Stimulated activated CD8-positive, alpha-beta memory T cell treated with anti-CD3 and anti-CD28 coated beads, Interleukin-4, amount 100 ng/mL, for 24 hours (primary cell): ENCODE measurements at regions not wholly inside any gene's neighbourhood (a gene's known extent, or its start where the extent isn't known, plus 50 kb on each side); places are given as distances from the start of the nearest gene placed in this dataset.
"Not testable (repeated sequence)": the region's sequence is repeated elsewhere in the genome, so short reads cannot be mapped to it uniquely, and the experiment has no call there.

Source experiments
- DNase-seq: peaks from one replicate; pipeline ENCODE4 v3.0.0-alpha.2; 2020; ENCODE audit warnings: low read depth

- DNase-seq = no peak
Measured at GRCh38 chr4:3865986-3866812, 100.0 kb downstream of the ADRA2C start.

DNA sequence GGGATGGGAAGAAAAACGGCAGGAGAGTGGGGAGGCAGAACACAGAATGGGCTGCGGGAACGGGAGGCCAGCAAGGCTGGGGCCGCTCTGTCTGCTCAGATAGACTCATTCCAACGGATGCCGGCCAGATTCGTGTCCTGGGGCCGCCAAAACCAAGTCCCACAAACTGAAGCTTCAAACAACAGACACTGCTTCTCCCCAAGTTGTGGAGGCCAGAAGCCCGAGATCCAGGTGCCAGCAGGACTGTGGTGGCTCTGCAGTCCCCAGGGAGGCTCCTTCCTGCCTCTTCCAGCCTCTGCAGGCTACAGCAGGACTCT is 100.6 kb downstream of the ADRA2C start:
- DNase-seq = no peak

DNA sequence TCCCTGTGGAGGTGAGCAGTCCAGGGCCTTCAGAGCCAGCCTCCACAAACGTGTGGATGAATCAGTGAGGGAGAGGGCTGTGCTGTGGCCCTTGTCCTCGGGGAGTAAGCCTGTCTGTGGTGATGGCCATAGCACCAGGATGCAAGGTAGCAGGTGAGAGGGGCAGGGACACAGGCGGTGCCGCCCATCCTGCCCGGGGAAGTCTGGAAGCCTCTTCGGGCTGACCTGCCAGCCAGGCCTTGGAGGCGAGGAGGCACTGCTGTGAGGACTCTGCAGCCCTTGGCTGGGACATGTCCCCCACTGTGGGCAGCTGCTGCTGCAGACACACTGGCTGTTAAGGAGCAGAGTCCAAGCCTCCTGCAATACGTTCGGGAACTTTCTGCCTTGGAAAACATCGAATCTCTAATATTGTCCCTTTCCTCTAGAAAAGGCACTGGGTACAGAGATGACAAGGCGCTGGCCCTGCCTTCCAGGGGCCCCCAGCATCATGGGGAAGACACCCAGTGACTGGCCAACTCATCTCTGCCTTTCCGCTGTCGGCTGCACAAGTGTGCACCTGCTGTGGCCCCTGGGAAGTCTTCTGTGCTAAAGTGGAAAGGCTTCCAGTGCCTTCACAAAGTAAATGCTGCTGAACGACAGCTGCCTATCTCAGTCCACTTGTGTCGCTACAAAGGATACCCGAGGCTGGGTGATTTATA is 101.4 kb downstream of the ADRA2C start:
- no peak for DNase-seq

DNA sequence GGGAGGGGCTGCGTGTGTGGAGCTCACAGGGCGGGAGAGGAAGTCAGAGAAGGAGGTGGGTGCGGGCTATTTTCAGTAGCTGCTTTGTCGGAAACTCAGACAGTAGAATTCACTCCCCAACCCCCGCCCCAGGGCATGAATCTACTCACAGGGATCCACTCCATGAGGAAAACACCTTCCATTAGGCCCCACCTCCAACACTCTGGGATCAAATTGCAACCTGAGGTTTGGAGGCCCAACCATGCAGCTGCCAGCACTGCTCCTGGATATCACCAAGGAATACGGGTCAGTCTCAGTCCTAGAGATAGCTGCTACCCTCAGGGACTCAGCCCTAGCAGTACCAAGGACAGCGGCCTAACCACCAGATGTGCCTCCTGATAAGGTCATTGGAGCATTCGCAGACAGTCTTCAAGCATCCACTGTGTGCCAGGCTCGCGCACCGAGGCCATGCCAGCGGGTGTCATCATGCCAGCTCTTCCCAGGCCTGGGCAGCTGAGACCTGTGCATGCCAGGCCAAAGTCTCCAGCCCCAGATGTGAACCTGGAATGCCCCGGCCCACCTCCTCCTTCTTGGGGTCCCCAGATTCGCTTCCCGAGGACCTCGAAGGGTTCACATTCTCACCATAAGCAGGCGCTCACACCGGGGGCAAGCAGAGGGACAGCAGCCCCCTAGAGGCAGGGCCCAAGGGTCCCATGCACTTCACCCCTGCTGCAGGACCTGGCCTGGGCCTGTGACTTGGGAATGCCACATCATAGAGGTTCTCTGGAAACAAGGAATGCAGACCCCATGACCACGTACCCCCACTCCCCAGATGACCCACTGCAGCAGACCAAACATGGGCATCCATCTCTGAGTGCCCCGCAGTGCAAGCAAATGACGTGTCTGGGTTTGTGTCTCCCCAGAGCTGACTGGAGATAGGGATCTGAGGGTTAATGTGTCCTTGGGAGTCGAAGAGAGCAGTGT is 102.3 kb downstream of the ADRA2C start:
- DNase-seq = no peak

GRCh38 chr4:3869174-3869572 is 103.0 kb downstream of the ADRA2C start:
- no peak for DNase-seq

- no peak for DNase-seq
Measured at GRCh38 chr4:3869661-3870566, 103.7 kb downstream of the ADRA2C start.

DNA sequence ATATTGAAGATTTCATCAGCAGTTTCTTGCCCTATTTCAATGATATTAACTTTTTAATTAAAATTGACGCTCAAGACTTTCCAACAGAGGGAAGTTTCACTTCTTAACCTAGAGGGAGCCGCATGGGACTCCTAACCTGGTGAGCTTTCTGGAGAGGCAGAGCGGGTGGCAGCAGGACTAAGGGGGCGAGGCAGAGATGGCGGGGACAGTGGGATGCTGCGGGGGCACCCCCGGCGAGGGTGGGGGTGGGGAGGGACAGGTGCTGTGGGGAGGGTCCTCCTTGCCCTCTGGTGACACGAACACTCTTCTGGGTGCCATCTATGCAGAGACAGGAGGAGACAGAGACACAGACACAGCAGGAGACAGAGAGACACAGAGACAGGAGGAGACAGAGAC is 104.4 kb downstream of the ADRA2C start:
- no peak for DNase-seq

GRCh38 chr4:3871181-3871852 is 105.1 kb downstream of the ADRA2C start:
- DNase-seq = no peak

DNA sequence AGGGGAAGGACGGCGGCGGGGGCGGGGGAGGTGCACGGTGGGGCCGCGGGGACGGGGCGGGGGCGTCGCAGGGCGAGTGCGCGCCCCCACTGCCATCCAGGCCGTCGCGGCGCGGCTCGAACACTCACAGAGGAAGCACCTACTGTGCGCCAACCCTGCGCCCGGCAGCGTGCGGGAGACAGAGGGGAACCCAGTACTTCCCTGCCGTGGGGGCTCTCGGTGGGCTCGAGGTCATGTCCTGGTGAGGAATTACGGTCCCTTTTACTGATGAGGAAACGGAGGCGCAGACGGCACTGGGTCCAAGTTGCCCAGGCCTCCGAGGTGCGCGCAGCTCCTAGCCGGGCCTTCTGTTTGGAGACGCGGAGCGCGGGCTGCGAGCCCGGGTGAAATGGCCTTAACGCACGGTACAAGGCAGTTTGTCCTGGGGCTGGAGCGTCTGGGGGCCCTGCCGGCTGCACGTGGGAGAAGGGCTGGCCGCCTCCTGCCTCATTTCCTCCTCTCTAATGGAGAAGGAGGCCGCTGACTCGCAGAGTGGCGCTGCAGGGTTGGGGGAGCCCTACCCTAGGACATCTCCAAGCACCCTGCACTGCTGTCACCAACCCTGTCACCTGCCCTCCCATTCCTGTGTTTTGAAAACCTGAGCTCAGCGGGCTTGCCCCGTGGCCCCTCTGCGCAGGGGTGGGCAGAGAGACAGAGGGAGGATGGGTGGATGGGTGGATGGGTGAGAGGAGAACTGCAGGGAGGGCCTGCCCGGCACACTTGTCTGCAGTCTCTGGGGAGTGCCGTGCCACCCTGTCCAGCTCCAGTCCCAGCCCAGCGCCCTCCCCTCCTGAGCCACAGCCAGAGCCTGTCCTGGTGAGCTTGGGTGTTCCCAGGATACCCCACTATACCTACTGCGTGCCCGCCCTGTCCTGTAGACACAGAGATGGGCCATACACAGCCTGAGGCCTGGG is 106.0 kb downstream of the ADRA2C start:
- DNase-seq = no peak

- no peak for DNase-seq
Measured at GRCh38 chr4:3872834-3873313, 106.7 kb downstream of the ADRA2C start.

DNA sequence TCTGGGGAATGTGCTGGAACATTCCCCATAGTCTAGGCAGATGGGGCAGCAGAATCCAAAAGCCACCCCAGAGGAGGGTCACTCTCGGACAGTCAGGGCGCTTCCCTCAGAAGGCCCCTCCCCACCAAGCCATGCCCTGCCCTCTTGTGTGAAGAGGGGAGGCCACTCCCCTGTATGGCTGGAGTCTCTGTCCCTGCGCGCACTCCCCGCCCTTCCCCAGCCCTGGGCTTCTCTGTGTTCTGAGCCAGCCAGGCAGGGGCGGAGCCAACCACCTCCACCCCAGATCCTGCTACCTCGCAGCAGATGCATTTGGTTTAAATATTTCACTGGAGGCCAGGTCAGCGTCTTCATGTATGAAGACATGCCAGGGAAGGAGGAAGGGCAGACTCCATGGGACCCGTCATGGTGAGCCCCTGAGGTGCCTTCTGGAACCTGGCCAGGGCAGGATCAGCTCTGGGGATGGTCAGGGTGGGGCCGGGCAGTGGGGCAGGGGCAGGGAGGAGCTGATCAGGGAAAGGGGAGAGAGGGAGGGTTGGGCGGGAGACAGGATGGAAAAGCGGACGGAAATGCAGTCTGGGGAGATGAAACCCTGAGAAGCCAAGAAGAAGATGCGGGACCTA is 107.3 kb downstream of the ADRA2C start:
- no peak for DNase-seq

GRCh38 chr4:3874028-3874415 is 107.8 kb downstream of the ADRA2C start:
- DNase-seq = no peak

DNA sequence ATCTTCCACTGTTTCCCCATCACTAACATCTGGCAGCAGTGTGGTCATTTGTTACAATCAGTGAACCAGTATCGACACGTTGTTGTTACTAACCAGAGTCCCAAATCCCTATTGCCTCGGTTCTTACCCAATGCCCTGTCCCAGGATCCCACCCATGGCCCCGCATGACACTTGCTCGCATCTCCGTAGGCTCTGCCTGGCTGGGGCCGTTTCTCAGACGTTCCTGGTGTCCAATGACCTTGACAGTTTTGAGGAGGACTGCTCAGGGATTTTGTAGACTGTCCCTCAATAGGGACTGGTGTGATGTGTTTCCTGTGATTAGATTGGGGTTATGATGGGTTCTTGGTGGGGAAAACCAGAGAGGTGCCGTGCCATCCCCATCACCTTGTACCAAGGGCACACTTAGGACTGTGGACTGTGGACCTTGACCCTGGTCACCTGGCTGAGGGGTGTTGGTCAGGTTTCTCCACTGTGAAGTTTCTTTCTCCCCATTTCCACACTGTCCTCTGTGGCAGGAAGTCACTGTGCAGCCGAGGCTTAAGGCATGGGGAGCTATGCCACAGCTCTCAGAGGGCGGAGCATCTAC is 108.4 kb downstream of the ADRA2C start:
- DNase-seq = no peak

- DNase-seq = no peak
Measured at GRCh38 chr4:3875466-3875865, 109.3 kb downstream of the ADRA2C start.

DNA sequence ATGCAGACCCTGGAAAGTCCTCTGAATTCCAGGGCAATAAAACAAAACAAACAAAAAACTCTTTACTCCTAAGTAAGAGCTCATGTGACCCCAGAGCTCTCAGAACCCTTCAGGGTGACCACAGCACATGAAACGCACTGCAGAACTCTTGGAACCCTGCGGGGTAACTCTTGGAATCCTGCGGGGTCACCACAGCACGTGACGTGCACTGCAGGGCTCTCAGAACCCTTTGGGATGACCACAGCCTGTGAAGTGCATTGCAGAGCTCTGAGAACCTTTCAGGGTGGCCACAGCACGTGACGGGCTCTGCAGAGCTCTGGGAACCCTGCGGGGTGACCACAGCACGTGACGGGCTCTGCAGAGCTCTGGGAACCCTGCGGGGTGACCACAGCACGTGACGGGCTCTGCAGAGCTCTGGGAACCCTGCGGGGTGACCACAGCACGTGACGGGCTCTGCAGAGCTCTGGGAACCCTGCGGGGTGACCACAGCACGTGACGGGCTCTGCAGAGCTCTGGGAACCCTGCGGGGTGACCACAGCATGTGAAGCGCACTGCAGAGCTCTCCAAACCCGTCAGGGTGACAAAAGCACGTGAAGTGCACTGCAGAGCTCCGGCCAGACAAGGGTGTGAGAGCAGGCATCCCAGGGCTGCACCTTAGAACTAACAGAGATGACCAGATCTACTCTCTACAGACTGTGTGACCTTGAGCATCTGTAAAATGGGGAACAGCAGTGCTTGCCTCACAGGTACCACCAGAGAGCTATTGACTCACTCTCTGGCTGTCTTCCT is 110.1 kb downstream of the ADRA2C start:
- DNase-seq = not testable (repeated sequence)

GRCh38 chr4:3877236-3877635 is 111.1 kb downstream of the ADRA2C start:
- no peak for DNase-seq

DNA sequence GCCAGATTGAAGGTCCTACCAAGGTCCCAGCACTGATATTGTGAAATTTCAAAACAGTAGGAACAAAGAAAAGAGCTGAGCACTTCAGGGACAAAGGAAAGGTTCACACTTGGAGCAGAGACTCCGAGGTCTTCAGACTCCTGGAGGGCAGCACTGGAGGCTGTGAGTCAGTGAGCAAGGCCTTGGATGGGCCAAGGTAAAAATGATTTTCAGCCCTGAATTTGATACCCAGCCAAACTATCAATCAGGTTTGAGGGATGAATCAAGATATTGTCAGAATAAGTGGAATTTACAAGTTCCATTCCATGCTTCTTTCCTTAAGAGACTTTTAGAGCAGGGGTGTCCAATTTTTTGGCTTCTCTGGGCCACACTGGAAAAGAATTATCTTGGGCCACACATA is 111.7 kb downstream of the ADRA2C start:
- no peak for DNase-seq

GRCh38 chr4:3878678-3879077 is 112.5 kb downstream of the ADRA2C start:
- no peak for DNase-seq
